Glutamatergic neuron (in vitro differentiated cells): ENCODE measurements at regions not wholly inside any gene's neighbourhood (a gene's known extent, or its start where the extent isn't known, plus 50 kb on each side); places are given as distances from the start of the nearest gene placed in this dataset.
A peak's percentile ranks its signal among the peaks of the same experiment; 100 is the strongest.

Source experiments
- DNase-seq: peaks from one replicate; pipeline ENCODE4 v3.0.0; 2022
- H3K27ac Mint-ChIP-seq: one replicate; pipeline ENCODE4 v1.8.0; 2020; ENCODE audit warnings: mild to moderate bottlenecking, mixed read lengths, inconsistent platforms; ENCODE audit not compliant: unreplicated experiment
- H3K27me3 Mint-ChIP-seq: one replicate; pipeline ENCODE4 v1.8.0; 2020; ENCODE audit warnings: mild to moderate bottlenecking, moderate library complexity, mixed read lengths, inconsistent platforms; ENCODE audit not compliant: unreplicated experiment
- H3K36me3 Mint-ChIP-seq: one replicate; pipeline ENCODE4 v1.8.0; 2020; ENCODE audit warnings: mild to moderate bottlenecking, mixed read lengths, inconsistent platforms; ENCODE audit not compliant: unreplicated experiment
- H3K4me1 Mint-ChIP-seq: one replicate; pipeline ENCODE4 v1.8.0; 2020; ENCODE audit warnings: mild to moderate bottlenecking, low read depth, mixed read lengths, inconsistent platforms; ENCODE audit not compliant: unreplicated experiment
- H3K4me3 Mint-ChIP-seq: one replicate; pipeline ENCODE4 v1.8.0; 2020; ENCODE audit warnings: mild to moderate bottlenecking, mixed read lengths, inconsistent platforms; ENCODE audit not compliant: unreplicated experiment
- H3K9me3 Mint-ChIP-seq: one replicate; pipeline ENCODE4 v1.8.0; 2020; ENCODE audit warnings: mild to moderate bottlenecking, moderate library complexity, mixed read lengths, inconsistent platforms; ENCODE audit not compliant: unreplicated experiment
- TF ChIP-seq, protein P1 (sequence below): fragments of 200-600 bp; sonication (generic); IDR thresholded peaks from one replicate; pipeline ENCODE4 v1.5.0; 2021; ENCODE audit not compliant: partially characterized antibody, unreplicated experiment

- H3K4me1 Mint-ChIP-seq: no peaks in the 10 kb centered on the region
- no peaks in the 10 kb centered on the region for H3K36me3 Mint-ChIP-seq
- peak overlapping the region; percentile 28 for H3K27ac Mint-ChIP-seq
- TF ChIP-seq, protein P1, sequence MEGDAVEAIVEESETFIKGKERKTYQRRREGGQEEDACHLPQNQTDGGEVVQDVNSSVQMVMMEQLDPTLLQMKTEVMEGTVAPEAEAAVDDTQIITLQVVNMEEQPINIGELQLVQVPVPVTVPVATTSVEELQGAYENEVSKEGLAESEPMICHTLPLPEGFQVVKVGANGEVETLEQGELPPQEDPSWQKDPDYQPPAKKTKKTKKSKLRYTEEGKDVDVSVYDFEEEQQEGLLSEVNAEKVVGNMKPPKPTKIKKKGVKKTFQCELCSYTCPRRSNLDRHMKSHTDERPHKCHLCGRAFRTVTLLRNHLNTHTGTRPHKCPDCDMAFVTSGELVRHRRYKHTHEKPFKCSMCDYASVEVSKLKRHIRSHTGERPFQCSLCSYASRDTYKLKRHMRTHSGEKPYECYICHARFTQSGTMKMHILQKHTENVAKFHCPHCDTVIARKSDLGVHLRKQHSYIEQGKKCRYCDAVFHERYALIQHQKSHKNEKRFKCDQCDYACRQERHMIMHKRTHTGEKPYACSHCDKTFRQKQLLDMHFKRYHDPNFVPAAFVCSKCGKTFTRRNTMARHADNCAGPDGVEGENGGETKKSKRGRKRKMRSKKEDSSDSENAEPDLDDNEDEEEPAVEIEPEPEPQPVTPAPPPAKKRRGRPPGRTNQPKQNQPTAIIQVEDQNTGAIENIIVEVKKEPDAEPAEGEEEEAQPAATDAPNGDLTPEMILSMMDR: no peak
- no peaks in the 10 kb centered on the region for H3K27me3 Mint-ChIP-seq
- DNase-seq: no peak
- no peak overlapping the region for H3K4me3 Mint-ChIP-seq
- H3K9me3 Mint-ChIP-seq: peaks cover 2% of the 10 kb centered on the region
Observed at GRCh38 chr10:130834573-130834972, 476.9 kb downstream of the TCERG1L start.

GRCh38 chr10:130835068-130835467, 476.5 kb downstream of the TCERG1L start:
- H3K4me3 Mint-ChIP-seq: no peak overlapping the region
- no peaks in the 10 kb centered on the region for H3K27me3 Mint-ChIP-seq
- TF ChIP-seq, protein P1: no peak
- no peak for DNase-seq
- H3K9me3 Mint-ChIP-seq: peaks cover 2% of the 10 kb centered on the region
- H3K4me1 Mint-ChIP-seq: no peaks in the 10 kb centered on the region
- H3K36me3 Mint-ChIP-seq: no peaks in the 10 kb centered on the region
- no peak overlapping the region for H3K27ac Mint-ChIP-seq

- TF ChIP-seq, protein P1: no peak
- no peak for DNase-seq
- H3K36me3 Mint-ChIP-seq: no peaks in the 10 kb centered on the region
- H3K4me3 Mint-ChIP-seq: no peak overlapping the region
- no peaks in the 10 kb centered on the region for H3K27me3 Mint-ChIP-seq
- H3K27ac Mint-ChIP-seq: no peak overlapping the region
- peaks cover 2% of the 10 kb centered on the region for H3K9me3 Mint-ChIP-seq
- H3K4me1 Mint-ChIP-seq: no peaks in the 10 kb centered on the region
Observed at GRCh38 chr10:130836344-130836743, 475.2 kb downstream of the TCERG1L start.

DNA sequence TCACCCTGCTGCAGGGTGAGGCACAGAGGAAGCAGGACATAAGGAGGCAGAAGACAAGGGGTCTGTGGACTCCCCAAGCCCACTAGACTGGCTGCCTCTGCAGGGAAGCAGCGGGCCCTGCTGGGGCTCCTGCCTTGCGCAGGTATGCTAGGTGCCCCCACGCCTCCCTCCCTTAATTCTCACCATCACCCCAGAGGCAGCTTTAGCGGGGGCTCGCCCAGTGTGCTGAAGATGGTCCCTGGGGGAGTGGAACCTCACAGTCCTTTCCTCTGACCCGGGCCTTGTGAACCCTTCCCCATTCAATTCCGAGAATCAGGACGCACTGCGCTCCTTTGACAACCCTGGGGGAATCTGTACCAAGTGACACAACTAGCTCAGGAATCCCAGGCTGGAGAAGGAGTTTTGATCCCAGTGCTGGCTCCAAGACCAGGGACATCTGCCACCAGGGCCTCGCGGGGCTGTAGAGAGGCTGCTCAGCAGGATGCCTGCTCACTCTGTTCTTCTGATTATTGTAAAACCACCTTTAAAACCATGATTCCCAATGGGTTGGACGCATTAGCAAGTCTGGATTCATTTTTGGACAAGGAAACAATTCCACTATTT, 468.4 kb downstream of the TCERG1L start:
- Mint-ChIP-seq H3K9me3 (no peaks in the 10 kb centered on the region), H3K27me3 (peaks cover 2% of the 10 kb centered on the region), H3K4me3 (no peak overlapping the region), H3K36me3 (no peaks in the 10 kb centered on the region), H3K27ac (no peak overlapping the region), H3K4me1 (peaks cover 3% of the 10 kb centered on the region)
- TF ChIP-seq, protein P1: no peak
- DNase-seq: no peak

- H3K27ac Mint-ChIP-seq: no peak overlapping the region
- H3K4me1 Mint-ChIP-seq: peaks cover 3% of the 10 kb centered on the region
- H3K4me3 Mint-ChIP-seq: no peak overlapping the region
- TF ChIP-seq, protein P1: no peak
- H3K27me3 Mint-ChIP-seq: peaks cover 2% of the 10 kb centered on the region
- DNase-seq: no peak
- H3K36me3 Mint-ChIP-seq: no peaks in the 10 kb centered on the region
- no peaks in the 10 kb centered on the region for H3K9me3 Mint-ChIP-seq
Observed at GRCh38 chr10:130844310-130844709, 467.2 kb downstream of the TCERG1L start.
